Activated T-cell treated with anti-CD3 and anti-CD28 coated beads, Interleukin-2, amount 50 U/mL, for 24 hours (primary cell): ENCODE measurements at regions not wholly inside any gene's neighbourhood (a gene's known extent, or its start where the extent isn't known, plus 50 kb on each side); places are given as distances from the start of the nearest gene placed in this dataset.

ENCODE experiments used
- DNase-seq: peaks from one replicate; pipeline ENCODE4 v3.0.0-alpha.2; 2020
- H3K27ac Mint-ChIP-seq: 2 replicates; pipeline ENCODE4 v1.8.0; 2020; ENCODE audit warnings: mild to moderate bottlenecking, mixed read lengths
- H3K27me3 Mint-ChIP-seq: 2 replicates; pipeline ENCODE4 v1.8.0; 2020; ENCODE audit warnings: mixed read lengths
- H3K36me3 Mint-ChIP-seq: 2 replicates; pipeline ENCODE4 v1.8.0; 2020; ENCODE audit warnings: low read depth, mixed read lengths
- H3K4me1 Mint-ChIP-seq: 2 replicates; pipeline ENCODE4 v1.8.0; 2020; ENCODE audit warnings: low read depth, mixed read lengths
- H3K4me3 Mint-ChIP-seq: 2 replicates; pipeline ENCODE4 v1.8.0; 2020; ENCODE audit warnings: mild to moderate bottlenecking, moderate library complexity, mixed read lengths
- H3K9me3 Mint-ChIP-seq: 2 replicates; pipeline ENCODE4 v1.8.0; 2020; ENCODE audit warnings: mixed read lengths

DNA sequence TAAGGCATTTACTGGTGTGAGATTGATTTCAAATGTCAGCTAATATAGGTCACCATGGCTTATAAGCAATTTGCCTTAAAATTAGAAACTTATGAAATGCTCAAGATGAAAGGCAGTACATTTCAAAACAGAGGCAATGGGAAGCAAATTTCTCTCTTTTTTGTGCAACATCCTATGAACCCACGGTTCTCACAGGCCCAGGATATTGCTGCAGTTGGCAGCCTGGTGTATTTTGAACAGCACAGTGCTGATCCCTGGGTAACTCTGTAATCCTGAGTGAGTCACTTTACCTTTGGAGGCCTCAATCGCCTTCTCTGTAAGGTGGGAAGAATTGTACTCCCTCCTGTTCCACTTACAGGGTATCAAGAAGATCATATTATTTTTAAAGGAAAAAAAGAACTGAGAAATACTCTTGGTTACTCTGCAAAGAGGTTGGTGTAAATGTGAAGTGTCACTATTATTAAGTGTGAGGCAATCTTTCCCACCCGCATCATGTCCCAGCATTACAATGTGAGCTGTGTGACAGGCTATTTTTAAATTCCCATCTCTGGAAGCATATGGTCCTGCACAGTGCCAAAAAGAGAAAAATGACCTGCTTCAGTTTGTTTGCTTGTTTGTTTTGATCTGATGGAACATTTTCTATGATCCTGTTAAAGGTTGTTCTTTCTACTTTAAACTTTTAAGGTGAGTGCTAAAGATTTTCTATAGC, 190.1 kb upstream of the LPP start:
- no peak overlapping the region for H3K27ac Mint-ChIP-seq
- DNase-seq: no peak
- no peaks in the 10 kb centered on the region for H3K9me3 Mint-ChIP-seq
- H3K4me3 Mint-ChIP-seq: no peak overlapping the region
- H3K4me1 Mint-ChIP-seq: peaks cover 16% of the 10 kb centered on the region
- no peaks in the 10 kb centered on the region for H3K27me3 Mint-ChIP-seq
- no peaks in the 10 kb centered on the region for H3K36me3 Mint-ChIP-seq

DNA sequence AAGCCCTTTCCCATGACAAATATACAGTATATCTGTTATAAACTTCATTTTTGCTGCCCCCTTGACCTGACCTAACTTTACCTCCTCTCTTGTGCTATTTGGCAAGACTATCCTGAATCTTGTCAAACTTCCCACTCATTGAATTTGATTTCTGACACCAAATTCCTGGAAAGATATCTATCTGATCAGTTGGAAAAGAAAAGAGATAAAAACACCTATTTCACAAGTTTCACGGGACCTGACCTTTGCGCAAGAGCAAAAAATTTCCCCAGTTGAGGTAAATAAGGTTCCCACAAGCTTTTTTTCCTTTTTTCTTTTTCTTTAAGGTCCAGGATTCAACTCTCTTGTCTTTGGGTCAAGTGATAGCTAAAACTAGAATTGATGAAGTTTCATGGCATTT, 189.2 kb upstream of the LPP start:
- no peaks in the 10 kb centered on the region for H3K9me3 Mint-ChIP-seq
- no peak for DNase-seq
- no peaks in the 10 kb centered on the region for H3K27me3 Mint-ChIP-seq
- H3K4me3 Mint-ChIP-seq: no peak overlapping the region
- H3K27ac Mint-ChIP-seq: no peak overlapping the region
- H3K4me1 Mint-ChIP-seq: peaks cover 11% of the 10 kb centered on the region
- no peaks in the 10 kb centered on the region for H3K36me3 Mint-ChIP-seq

DNA sequence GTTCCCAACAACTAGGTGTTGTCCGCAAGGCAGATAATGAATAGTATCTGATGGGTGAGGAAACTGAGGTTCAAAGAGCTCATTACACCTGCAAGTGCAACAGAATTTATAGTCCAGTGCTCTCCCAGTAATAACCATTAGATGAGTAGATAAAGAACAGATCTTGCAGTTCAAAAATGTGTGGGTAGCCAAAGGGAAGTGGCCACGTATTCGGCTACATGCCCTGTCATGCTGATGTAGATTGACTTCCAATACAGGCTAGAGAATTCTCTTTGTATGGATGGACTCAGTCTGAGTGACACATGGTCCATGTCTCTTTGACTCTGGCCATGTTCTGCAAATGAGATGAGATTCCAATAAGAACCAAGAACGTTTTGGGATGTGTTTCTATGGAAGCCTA, 187.9 kb upstream of the LPP start:
- Mint-ChIP-seq H3K27me3 (no peaks in the 10 kb centered on the region), H3K4me1 (peaks cover 11% of the 10 kb centered on the region), H3K9me3 (no peaks in the 10 kb centered on the region), H3K4me3 (no peak overlapping the region), H3K36me3 (no peaks in the 10 kb centered on the region), H3K27ac (no peak overlapping the region)
- no peak for DNase-seq

- DNase-seq: no peak
- no peak overlapping the region for H3K4me3 Mint-ChIP-seq
- H3K27ac Mint-ChIP-seq: no peak overlapping the region
- H3K9me3 Mint-ChIP-seq: no peaks in the 10 kb centered on the region
- H3K27me3 Mint-ChIP-seq: no peaks in the 10 kb centered on the region
- H3K36me3 Mint-ChIP-seq: no peaks in the 10 kb centered on the region
- H3K4me1 Mint-ChIP-seq: peaks cover 11% of the 10 kb centered on the region
These were observed 187.1 kb upstream of the LPP start for GRCh38 chr3:187966636-187967406.

GRCh38 chr3:187967993-187968392, 186.0 kb upstream of the LPP start:
- no peaks in the 10 kb centered on the region for H3K27me3 Mint-ChIP-seq
- H3K36me3 Mint-ChIP-seq: no peaks in the 10 kb centered on the region
- H3K27ac Mint-ChIP-seq: no peak overlapping the region
- no peak overlapping the region for H3K4me3 Mint-ChIP-seq
- no peak for DNase-seq
- H3K9me3 Mint-ChIP-seq: no peaks in the 10 kb centered on the region
- H3K4me1 Mint-ChIP-seq: peaks cover 17% of the 10 kb centered on the region

GRCh38 chr3:187968883-187969580, 184.9 kb upstream of the LPP start:
- Mint-ChIP-seq H3K27me3 (no peaks in the 10 kb centered on the region), H3K4me1 (peaks cover 27% of the 10 kb centered on the region)

GRCh38 chr3:187969581-187969950, 184.4 kb upstream of the LPP start:
- peaks cover 33% of the 10 kb centered on the region for H3K4me1 Mint-ChIP-seq
- no peak overlapping the region for H3K27ac Mint-ChIP-seq
- H3K27me3 Mint-ChIP-seq: no peaks in the 10 kb centered on the region
- H3K9me3 Mint-ChIP-seq: no peaks in the 10 kb centered on the region
- no peak for DNase-seq
- H3K36me3 Mint-ChIP-seq: no peaks in the 10 kb centered on the region
- no peak overlapping the region for H3K4me3 Mint-ChIP-seq

More at GRCh38 chr3:187968883-187969580, 184.9 kb upstream of the LPP start:
- DNase-seq: no peak
- Mint-ChIP-seq H3K4me3 (no peak overlapping the region), H3K36me3 (no peaks in the 10 kb centered on the region), H3K27ac (no peak overlapping the region), H3K9me3 (no peaks in the 10 kb centered on the region)

GRCh38 chr3:187970106-187970505, 183.9 kb upstream of the LPP start:
- Mint-ChIP-seq H3K36me3 (no peaks in the 10 kb centered on the region), H3K9me3 (no peaks in the 10 kb centered on the region), H3K27me3 (no peaks in the 10 kb centered on the region), H3K4me3 (no peak overlapping the region), H3K4me1 (peaks cover 34% of the 10 kb centered on the region), H3K27ac (no peak overlapping the region)
- no peak for DNase-seq

DNA sequence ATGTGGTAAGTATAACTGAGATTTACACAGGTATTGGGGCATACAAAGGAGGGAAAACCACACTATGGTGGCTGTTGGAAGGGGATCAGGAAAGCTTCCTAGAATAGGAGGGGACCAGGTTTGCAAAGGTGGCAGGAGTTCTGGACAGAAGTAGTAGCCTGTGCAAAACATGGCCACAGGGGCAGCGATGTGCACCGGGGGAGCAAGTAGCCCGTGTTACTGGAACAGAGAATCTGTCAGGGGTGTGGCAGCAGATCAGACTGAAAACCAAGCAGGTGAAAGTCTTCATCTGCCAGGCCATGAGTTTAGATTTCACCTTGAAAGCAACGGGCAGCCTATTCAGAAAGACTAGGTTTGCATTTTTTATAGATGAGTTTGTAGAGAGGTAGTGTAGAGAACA, 182.3 kb upstream of the LPP start:
- H3K4me1 Mint-ChIP-seq: peaks cover 49% of the 10 kb centered on the region
- peaks cover 2% of the 10 kb centered on the region for H3K9me3 Mint-ChIP-seq
- no peak for DNase-seq
- no peaks in the 10 kb centered on the region for H3K36me3 Mint-ChIP-seq
- H3K27ac Mint-ChIP-seq: no peak overlapping the region
- no peaks in the 10 kb centered on the region for H3K27me3 Mint-ChIP-seq
- no peak overlapping the region for H3K4me3 Mint-ChIP-seq

GRCh38 chr3:187972454-187972853, 181.5 kb upstream of the LPP start:
- Mint-ChIP-seq H3K27ac (no peak overlapping the region), H3K27me3 (no peaks in the 10 kb centered on the region), H3K4me3 (no peak overlapping the region), H3K4me1 (peaks cover 52% of the 10 kb centered on the region), H3K9me3 (peaks cover 4% of the 10 kb centered on the region), H3K36me3 (no peaks in the 10 kb centered on the region)
- no peak for DNase-seq

DNA sequence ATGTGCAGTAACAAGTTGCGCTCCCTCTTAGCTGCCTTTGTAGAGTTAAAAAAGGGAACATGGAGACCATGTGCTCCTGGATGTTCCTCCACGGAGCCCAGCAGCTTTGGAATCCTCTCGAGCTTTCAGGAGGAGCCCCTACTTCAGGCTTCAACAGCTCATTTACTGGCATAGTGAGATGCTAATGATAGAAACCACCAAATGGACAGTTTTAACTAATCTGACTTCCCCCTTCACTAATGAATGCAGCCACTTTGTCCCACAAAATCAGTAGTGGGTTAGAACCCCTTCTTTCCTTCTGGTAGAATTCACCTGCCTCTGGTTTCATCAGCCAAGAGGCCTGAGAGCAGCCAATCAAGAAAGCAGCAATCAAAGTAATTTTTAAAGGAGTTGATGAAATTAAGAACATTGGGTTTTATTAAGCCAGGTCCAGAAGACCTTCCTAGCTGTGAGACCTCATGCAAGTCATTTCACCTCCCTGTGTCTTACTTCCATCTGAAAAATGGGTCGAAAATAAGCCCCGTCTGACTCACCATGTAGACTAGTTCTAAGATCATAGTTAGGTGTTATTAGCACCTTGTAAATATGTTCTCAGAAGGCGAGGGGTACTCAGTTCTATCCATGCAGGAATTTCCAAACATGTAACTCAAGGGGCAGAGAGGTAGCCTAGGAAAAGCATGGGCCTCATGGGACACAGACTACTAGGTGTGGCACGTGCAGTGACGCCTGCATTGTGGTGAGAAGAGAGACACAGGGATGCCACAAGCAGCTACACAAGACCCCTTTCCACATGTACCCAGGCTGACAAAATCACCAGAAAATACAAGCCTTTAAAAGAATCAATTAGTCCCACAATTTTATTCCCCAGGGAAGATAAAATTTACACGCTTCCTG, 179.7 kb upstream of the LPP start:
- DNase-seq: peak; percentile 54
- no peaks in the 10 kb centered on the region for H3K36me3 Mint-ChIP-seq
- H3K9me3 Mint-ChIP-seq: peaks cover 7% of the 10 kb centered on the region

DNA sequence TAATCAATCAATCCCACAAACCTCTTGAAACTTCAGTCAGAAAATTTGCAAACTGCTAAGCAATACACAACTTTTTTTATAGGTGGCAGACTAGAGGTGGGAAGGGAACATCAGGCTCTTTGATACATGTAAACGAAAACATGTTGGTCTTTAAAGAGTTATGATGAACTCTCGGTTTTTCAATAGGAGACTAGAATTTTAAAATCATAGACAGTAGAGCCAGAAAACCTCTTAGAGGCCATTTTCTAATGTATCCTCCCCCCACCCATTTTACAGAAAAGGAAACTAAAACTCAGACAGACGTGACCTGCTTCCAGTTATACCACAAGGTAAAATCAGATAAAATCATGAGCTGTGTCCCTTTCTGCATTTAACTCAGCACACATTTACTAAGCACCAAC, 179.1 kb upstream of the LPP start:
- Mint-ChIP-seq H3K4me1 (peaks cover 69% of the 10 kb centered on the region), H3K27me3 (no peaks in the 10 kb centered on the region), H3K36me3 (no peaks in the 10 kb centered on the region), H3K27ac (peak overlapping the region; percentile 95), H3K4me3 (peak overlapping the region; percentile 59), H3K9me3 (peaks cover 7% of the 10 kb centered on the region)
- DNase-seq: no peak

More for the DNA sequence above, 179.7 kb upstream of the LPP start:
- Mint-ChIP-seq H3K4me1 (peaks cover 63% of the 10 kb centered on the region), H3K27ac (peak overlapping the region; percentile 95), H3K4me3 (peak overlapping the region; percentile 59), H3K27me3 (no peaks in the 10 kb centered on the region)

DNA sequence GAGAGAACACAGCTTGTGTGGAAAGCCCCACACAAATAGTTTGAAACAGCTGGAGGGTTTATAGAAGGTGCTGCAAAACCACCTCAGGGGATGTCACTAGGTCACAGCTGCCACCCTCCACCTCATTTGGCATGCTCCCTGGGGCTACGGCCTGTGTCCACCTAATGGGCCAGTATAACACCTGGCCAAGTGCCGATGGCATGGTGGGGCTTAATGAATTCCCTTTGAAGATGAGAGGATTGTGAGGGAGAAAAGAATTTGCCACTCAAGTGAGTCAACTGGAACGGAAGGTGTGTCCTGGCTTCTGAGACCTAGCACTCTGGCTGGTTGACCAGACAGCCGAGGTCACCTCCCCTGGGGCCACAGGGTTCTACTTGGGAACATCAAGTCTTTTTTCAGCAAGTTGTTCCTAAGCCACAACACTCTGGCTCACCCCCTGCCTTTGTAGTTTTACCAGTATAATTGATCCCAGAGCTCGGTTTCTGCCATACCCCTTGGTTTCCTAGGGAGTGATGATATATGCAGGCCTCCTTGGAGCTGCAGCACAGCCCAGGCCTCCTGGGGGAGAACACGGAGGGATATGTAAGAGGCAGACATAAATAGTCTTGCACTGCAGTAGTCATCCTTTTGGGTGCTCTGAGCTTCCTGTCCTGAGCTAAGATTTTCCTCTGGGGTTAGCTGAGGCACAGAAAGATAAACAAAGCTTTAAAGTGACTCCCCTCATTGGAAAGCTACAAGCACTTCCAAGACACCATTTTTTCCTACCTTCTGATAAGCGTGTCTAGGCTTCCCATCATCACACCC, 178.2 kb upstream of the LPP start:
- Mint-ChIP-seq H3K9me3 (peaks cover 7% of the 10 kb centered on the region), H3K4me3 (peak overlapping the region; percentile 59), H3K36me3 (no peaks in the 10 kb centered on the region), H3K4me1 (peaks cover 78% of the 10 kb centered on the region), H3K27me3 (no peaks in the 10 kb centered on the region), H3K27ac (peak overlapping the region; percentile 95)
- DNase-seq: peak; percentile 56
